SK-N-SH (cell line): ENCODE measurements at regions not wholly inside any gene's neighbourhood (a gene's known extent, or its start where the extent isn't known, plus 50 kb on each side); places are given as distances from the start of the nearest gene placed in this dataset.

Source experiments
- CTCF ChIA-PET: fragments of 300-600, 350-600 bp; formaldehyde crosslinking; extraction: SDS; loops from one replicate; lab custom pipeline; 2021; lab: Yijun Ruan, JAX
- POLR2A ChIA-PET: fragments of 350-600 bp; sonication (Branson Sonifier 250); formaldehyde crosslinking; extraction: SDS; loops from one replicate; lab custom pipeline; 2020; ENCODE audit warnings: antibody characterized with exemption, inconsistent platforms; lab: Yijun Ruan, JAX
- DNase-seq: peaks from one replicate; pipeline ENCODE4 v3.0.0; 2012
- H2AFZ ChIP-seq: fragments of 200-600 bp; sonication (generic); 2 replicates; pipeline ENCODE4 v1.8.1; 2016; ENCODE audit warnings: antibody characterized with exemption, mild to moderate bottlenecking, low read depth
- H3F3A ChIP-seq: fragments of 200-600 bp; sonication (generic); replicated peaks from 2 replicates; pipeline ENCODE3; 2016; ENCODE audit warnings: antibody characterized with exemption, mild to moderate bottlenecking; ENCODE audit not compliant: insufficient read depth
- H3K27ac ChIP-seq, 2 experiments: fragments of 200-500 bp in 1 of 2; fragments of 200-600 bp in 1 of 2; sonication (Bioruptor generic) in 1 of 2; sonication (generic), shearing (Covaris generic) in 1 of 2; 2 replicates each; pipeline versions ENCODE4 v1.5.1 to v1.6.1; 2014 to 2016; ENCODE audit warnings: low read depth in 2 of 2, inconsistent platforms in 1 of 2, low read length in 1 of 2, mild to moderate bottlenecking in 1 of 2, mixed read lengths in 1 of 2
- H3K27me3 ChIP-seq: fragments of 200-600 bp; sonication (generic), shearing (Covaris generic); 2 replicates; pipeline ENCODE4 v1.6.1; 2016; ENCODE audit warnings: mixed run types; ENCODE audit not compliant: insufficient read depth
- H3K36me3 ChIP-seq, 2 experiments: fragments of 200-500 bp in 1 of 2; fragments of 200-600 bp in 1 of 2; sonication (Bioruptor generic) in 1 of 2; sonication (generic) in 1 of 2; replicated peaks in 1 of 2; 2 replicates each; pipeline versions ENCODE3 to v1.5.1; 2014 to 2016; ENCODE audit warnings: low read length in 1 of 2, mild to moderate bottlenecking in 1 of 2; ENCODE audit not compliant: insufficient read depth in 2 of 2, control insufficient read depth in 1 of 2
- H3K4me1 ChIP-seq, 2 experiments: fragments of 200-500 bp in 1 of 2; fragments of 200-600 bp in 1 of 2; sonication (Bioruptor generic) in 1 of 2; sonication (generic), shearing (Covaris generic) in 1 of 2; 2 replicates each; pipeline versions ENCODE4 v1.5.1 to v1.6.1; 2014 to 2016; ENCODE audit warnings: low read depth in 1 of 2, low read length in 1 of 2, mixed run types in 1 of 2; ENCODE audit not compliant: insufficient read depth in 2 of 2, control insufficient read depth in 1 of 2
- H3K4me2 ChIP-seq: fragments of 200-600 bp; sonication (generic), shearing (Covaris generic); 2 replicates; pipeline ENCODE4 v1.6.1; 2017; ENCODE audit warnings: mixed run types
- H3K4me3 ChIP-seq, 2 experiments: fragments of 200-500 bp in 1 of 2; fragments of 200-600 bp in 1 of 2; sonication (Bioruptor generic) in 1 of 2; sonication (generic), shearing (Covaris generic) in 1 of 2; 2 replicates each; pipeline versions ENCODE4 v1.5.1 to v1.8.1; 2014 to 2016; ENCODE audit warnings: low read depth in 2 of 2, inconsistent platforms in 1 of 2, low read length in 1 of 2, mild to moderate bottlenecking in 1 of 2, mixed read lengths in 1 of 2, moderate library complexity in 1 of 2
- H3K79me2 ChIP-seq: fragments of 200-600 bp; sonication (generic); 2 replicates; pipeline ENCODE4 v1.8.1; 2017; ENCODE audit warnings: mild to moderate bottlenecking; ENCODE audit not compliant: insufficient read depth
- H3K9ac ChIP-seq: fragments of 200-600 bp; sonication (generic); 2 replicates; pipeline ENCODE4 v1.6.1; 2017; ENCODE audit warnings: mixed run types
- H3K9me2 ChIP-seq: fragments of 200-600 bp; sonication (generic); 2 replicates; pipeline ENCODE4 v1.6.1; 2017; ENCODE audit warnings: mixed run types
- H3K9me3 ChIP-seq: fragments of 200-600 bp; sonication (generic); 2 replicates; pipeline ENCODE4 v1.6.1; 2017; ENCODE audit warnings: mixed run types, mild to moderate bottlenecking, moderate library complexity
- H4K20me1 ChIP-seq: fragments of 200-600 bp; sonication (generic); 2 replicates; pipeline ENCODE4 v1.6.1; 2017; ENCODE audit warnings: mild to moderate bottlenecking, mixed run types; ENCODE audit not compliant: insufficient read depth
- CHD2 ChIP-seq: fragments of 150-350 bp; IDR thresholded peaks from 2 replicates; pipeline ENCODE4 v1.6.1; 2018; ENCODE audit warnings: low read length; ENCODE audit not compliant: partially characterized antibody
- ELF1 ChIP-seq: IDR thresholded peaks from 2 replicates; pipeline ENCODE4 v1.4.0; 2012
- FOXJ3 ChIP-seq: sonication (generic); formaldehyde crosslinking; IDR thresholded peaks from 2 replicates; pipeline ENCODE4 v1.5.1; 2020; ENCODE audit warnings: mild to moderate bottlenecking, missing genetic modification reagents
- FOXM1 ChIP-seq: IDR thresholded peaks from 2 replicates; pipeline ENCODE4 v1.4.0; 2012; ENCODE audit warnings: low read depth, mild to moderate bottlenecking
- GABPA ChIP-seq: IDR thresholded peaks from 2 replicates; pipeline ENCODE4 v1.4.0; 2012; ENCODE audit warnings: low read depth, mild to moderate bottlenecking
- IRF3 ChIP-seq: fragments of 150-350 bp; IDR thresholded peaks from 2 replicates; pipeline ENCODE4 v1.6.1; 2016; ENCODE audit warnings: mild to moderate bottlenecking, low read depth, low read length
- JUND ChIP-seq: IDR thresholded peaks from 2 replicates; pipeline ENCODE4 v1.4.0; 2012
- NFIC ChIP-seq: IDR thresholded peaks from 2 replicates; pipeline ENCODE4 v1.4.0; 2012; ENCODE audit warnings: borderline replicate concordance
- POLR2AphosphoS5 ChIP-seq: IDR thresholded peaks from 2 replicates; pipeline ENCODE4 v1.6.1; 2012; ENCODE audit warnings: low read depth, low read length
- RXRA ChIP-seq: IDR thresholded peaks from 2 replicates; pipeline ENCODE4 v1.4.0; 2012; ENCODE audit warnings: low read depth, mild to moderate bottlenecking, borderline replicate concordance
- USF1 ChIP-seq: IDR thresholded peaks from 2 replicates; pipeline ENCODE4 v1.4.0; 2012; ENCODE audit warnings: low read depth, borderline replicate concordance
- ZBTB33 ChIP-seq: IDR thresholded peaks from 2 replicates; pipeline ENCODE4 v1.4.0; 2012; ENCODE audit warnings: low read depth, borderline replicate concordance
- WGBS: methylation state at CpG from one replicate; pipeline ENCODE4 v1.1.6; 2017; ENCODE audit warnings: low lambda C conversion rate; 5-methylcytosine and 5-hydroxymethylcytosine counted together
- TF ChIP-seq, protein P1 (sequence below): IDR thresholded peaks from 2 replicates; pipeline ENCODE4 v1.4.0; 2012; ENCODE audit warnings: low read depth
- TF ChIP-seq, protein P2 (sequence below): fragments of 200-600 bp; sonication (generic); IDR thresholded peaks from 2 replicates; pipeline ENCODE4 v1.6.1; 2017; ENCODE audit warnings: antibody characterized with exemption, mild to moderate bottlenecking, moderate library complexity
- TF ChIP-seq, protein P3 (sequence below): IDR thresholded peaks from 2 replicates; pipeline ENCODE4; 2012

DNA sequence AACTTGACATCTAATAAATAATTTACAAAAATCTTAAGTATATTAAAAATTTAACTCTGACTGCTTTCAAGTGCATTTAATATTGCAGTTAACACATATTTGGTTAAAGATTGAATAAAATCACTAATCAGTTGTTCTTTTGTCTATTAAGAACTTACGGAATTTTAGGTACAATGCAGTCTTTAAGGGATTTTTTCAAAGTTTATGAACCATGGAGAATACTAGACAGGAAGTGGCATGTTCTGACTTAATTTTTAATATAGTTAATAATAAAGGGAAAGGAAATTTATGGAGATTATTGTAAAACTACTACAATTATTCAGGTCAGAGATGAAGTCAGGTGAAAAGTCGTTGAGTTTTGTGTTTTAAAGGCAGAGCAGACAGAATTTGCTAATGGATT is 240.9 kb downstream of the CALCRL start:
- no peak overlapping the region for H3K27ac ChIP-seq
- no peak for TF ChIP-seq POLR2AphosphoS5
- no peak for TF ChIP-seq ZBTB33
- TF ChIP-seq, protein P1, sequence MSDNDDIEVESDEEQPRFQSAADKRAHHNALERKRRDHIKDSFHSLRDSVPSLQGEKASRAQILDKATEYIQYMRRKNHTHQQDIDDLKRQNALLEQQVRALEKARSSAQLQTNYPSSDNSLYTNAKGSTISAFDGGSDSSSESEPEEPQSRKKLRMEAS: no peak
- no peak for TF ChIP-seq IRF3
- TF ChIP-seq USF1: no peak
- no peak for TF ChIP-seq NFIC
- TF ChIP-seq GABPA: no peak
- TF ChIP-seq, protein P2, sequence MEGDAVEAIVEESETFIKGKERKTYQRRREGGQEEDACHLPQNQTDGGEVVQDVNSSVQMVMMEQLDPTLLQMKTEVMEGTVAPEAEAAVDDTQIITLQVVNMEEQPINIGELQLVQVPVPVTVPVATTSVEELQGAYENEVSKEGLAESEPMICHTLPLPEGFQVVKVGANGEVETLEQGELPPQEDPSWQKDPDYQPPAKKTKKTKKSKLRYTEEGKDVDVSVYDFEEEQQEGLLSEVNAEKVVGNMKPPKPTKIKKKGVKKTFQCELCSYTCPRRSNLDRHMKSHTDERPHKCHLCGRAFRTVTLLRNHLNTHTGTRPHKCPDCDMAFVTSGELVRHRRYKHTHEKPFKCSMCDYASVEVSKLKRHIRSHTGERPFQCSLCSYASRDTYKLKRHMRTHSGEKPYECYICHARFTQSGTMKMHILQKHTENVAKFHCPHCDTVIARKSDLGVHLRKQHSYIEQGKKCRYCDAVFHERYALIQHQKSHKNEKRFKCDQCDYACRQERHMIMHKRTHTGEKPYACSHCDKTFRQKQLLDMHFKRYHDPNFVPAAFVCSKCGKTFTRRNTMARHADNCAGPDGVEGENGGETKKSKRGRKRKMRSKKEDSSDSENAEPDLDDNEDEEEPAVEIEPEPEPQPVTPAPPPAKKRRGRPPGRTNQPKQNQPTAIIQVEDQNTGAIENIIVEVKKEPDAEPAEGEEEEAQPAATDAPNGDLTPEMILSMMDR: no peak
- TF ChIP-seq FOXM1: no peak
- no peak for TF ChIP-seq ELF1
- TF ChIP-seq RXRA: no peak
- no peak for TF ChIP-seq FOXJ3 (CRISPR knock-in tag)
- TF ChIP-seq, protein P3, sequence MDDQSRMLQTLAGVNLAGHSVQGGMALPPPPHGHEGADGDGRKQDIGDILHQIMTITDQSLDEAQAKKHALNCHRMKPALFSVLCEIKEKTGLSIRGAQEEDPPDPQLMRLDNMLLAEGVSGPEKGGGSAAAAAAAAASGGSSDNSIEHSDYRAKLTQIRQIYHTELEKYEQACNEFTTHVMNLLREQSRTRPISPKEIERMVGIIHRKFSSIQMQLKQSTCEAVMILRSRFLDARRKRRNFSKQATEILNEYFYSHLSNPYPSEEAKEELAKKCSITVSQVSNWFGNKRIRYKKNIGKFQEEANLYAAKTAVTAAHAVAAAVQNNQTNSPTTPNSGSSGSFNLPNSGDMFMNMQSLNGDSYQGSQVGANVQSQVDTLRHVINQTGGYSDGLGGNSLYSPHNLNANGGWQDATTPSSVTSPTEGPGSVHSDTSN: no peak
- no peak for TF ChIP-seq CHD2
- no peak for TF ChIP-seq JUND
- no peaks in the 10 kb centered on the region for H3K9me2 ChIP-seq
- H3F3A ChIP-seq: no peaks in the 10 kb centered on the region
- peaks cover 0 to 2% of the 10 kb centered on the region in 2 experiments; a peak in 2 of 4 replicates for H3K4me1 ChIP-seq
- no peak overlapping the region for H2AFZ ChIP-seq
- POLR2A ChIA-PET: no interaction called here
- H4K20me1 ChIP-seq: no peaks in the 10 kb centered on the region
- no peaks in the 10 kb centered on the region for H3K79me2 ChIP-seq
- no peak for DNase-seq
- H3K4me3 ChIP-seq: no peak overlapping the region
- H3K9ac ChIP-seq: no peak overlapping the region
- no peaks in the 10 kb centered on the region for H3K36me3 ChIP-seq
- WGBS: 38% methylated on average over 2 of the region's 2 CpGs
- H3K9me3 ChIP-seq: no peaks in the 10 kb centered on the region
- H3K27me3 ChIP-seq: no peaks in the 10 kb centered on the region
- no peak overlapping the region for H3K4me2 ChIP-seq
- CTCF ChIA-PET: no interaction called here
